Nephron (organoid): ENCODE measurements at regions not wholly inside any gene's neighbourhood (a gene's known extent, or its start where the extent isn't known, plus 50 kb on each side); places are given as distances from the start of the nearest gene placed in this dataset.

Source experiments
- H3K27ac Mint-ChIP-seq, 3 experiments: 2 replicates each; pipeline ENCODE4 v1.8.0; 2020; ENCODE audit warnings: mixed read lengths in 3 of 3, mild to moderate bottlenecking in 2 of 3, moderate library complexity in 1 of 3
- H3K27me3 Mint-ChIP-seq: 2 replicates; pipeline ENCODE4 v1.8.0; 2021; ENCODE audit warnings: low read depth, mild to moderate bottlenecking, moderate library complexity, mixed read lengths
- H3K36me3 Mint-ChIP-seq: 2 replicates; pipeline ENCODE4 v1.8.0; 2020; ENCODE audit warnings: low read depth, mixed read lengths
- H3K4me1 Mint-ChIP-seq: 2 replicates; pipeline ENCODE4 v1.8.0; 2020; ENCODE audit warnings: mixed read lengths
- H3K4me3 Mint-ChIP-seq, 3 experiments: 2 replicates each; pipeline ENCODE4 v1.8.0; 2020; ENCODE audit warnings: mild to moderate bottlenecking in 3 of 3, mixed read lengths in 3 of 3, moderate library complexity in 2 of 3
- H3K9me3 Mint-ChIP-seq: 2 replicates; pipeline ENCODE4 v1.8.0; 2020; ENCODE audit warnings: mixed read lengths
- TF ChIP-seq, protein P1 (sequence below), 3 experiments: fragments of 200-600 bp; sonication (generic); IDR thresholded peaks; one replicate each; pipeline ENCODE4 v1.5.0; 2021; ENCODE audit warnings: antibody characterized with exemption in 3 of 3; ENCODE audit not compliant: unreplicated experiment in 3 of 3

DNA sequence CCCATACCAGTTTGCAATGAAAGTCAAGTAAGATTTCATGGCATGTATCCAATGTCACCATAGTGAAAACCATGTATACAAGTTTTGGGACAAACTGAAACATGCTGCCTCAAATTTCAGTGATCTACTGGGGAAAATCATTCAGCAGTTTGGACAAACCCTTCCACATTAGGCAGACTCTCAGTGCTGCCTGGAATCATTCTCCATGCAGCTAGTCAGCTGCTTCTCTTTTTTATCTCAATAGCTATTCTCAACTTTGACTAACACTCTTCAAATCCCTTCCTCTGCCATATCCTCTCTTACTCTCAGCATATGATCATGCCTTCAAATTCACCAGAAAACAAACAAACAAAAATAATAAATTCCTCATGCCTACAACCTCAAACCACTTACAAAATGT is 323.3 kb downstream of the MAN2A1 start:
- no peaks in the 10 kb centered on the region for H3K4me1 Mint-ChIP-seq
- no peak overlapping the region for H3K4me3 Mint-ChIP-seq
- TF ChIP-seq, protein P1, sequence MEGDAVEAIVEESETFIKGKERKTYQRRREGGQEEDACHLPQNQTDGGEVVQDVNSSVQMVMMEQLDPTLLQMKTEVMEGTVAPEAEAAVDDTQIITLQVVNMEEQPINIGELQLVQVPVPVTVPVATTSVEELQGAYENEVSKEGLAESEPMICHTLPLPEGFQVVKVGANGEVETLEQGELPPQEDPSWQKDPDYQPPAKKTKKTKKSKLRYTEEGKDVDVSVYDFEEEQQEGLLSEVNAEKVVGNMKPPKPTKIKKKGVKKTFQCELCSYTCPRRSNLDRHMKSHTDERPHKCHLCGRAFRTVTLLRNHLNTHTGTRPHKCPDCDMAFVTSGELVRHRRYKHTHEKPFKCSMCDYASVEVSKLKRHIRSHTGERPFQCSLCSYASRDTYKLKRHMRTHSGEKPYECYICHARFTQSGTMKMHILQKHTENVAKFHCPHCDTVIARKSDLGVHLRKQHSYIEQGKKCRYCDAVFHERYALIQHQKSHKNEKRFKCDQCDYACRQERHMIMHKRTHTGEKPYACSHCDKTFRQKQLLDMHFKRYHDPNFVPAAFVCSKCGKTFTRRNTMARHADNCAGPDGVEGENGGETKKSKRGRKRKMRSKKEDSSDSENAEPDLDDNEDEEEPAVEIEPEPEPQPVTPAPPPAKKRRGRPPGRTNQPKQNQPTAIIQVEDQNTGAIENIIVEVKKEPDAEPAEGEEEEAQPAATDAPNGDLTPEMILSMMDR (IDR thresholded peaks at IDR 0.05; ENCODE audit: unreplicated experiment in 3 of 3): no peak
- H3K9me3 Mint-ChIP-seq: peaks cover 10% of the 10 kb centered on the region
- no peaks in the 10 kb centered on the region for H3K36me3 Mint-ChIP-seq
- H3K27me3 Mint-ChIP-seq: peaks cover 5% of the 10 kb centered on the region
- no peak overlapping the region for H3K27ac Mint-ChIP-seq

DNA sequence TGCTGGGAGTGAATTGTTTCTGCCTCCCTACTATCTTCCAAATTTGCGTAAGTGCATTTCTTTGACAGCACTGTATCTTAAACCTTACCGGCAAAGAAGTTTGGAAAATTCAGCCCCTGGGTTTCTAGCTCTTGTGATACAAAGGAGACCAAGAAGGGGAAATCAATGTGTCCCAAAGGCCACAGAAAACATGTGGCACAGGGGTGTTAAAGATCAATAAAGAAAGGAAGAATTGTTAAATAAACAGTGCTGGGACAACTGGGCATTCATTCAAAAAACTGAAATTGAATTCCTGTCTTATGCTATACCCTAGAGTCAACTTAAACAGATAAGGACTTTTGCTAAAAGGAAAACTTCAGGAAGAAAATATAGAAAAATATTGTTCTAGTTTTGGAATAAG is 328.1 kb downstream of the MAN2A1 start:
- TF ChIP-seq, protein P1 (IDR thresholded peaks at IDR 0.05; ENCODE audit: unreplicated experiment in 3 of 3): no peak
- Mint-ChIP-seq H3K4me1 (no peaks in the 10 kb centered on the region), H3K36me3 (no peaks in the 10 kb centered on the region), H3K27ac (no peak overlapping the region), H3K27me3 (peaks cover 5% of the 10 kb centered on the region), H3K4me3 (no peak overlapping the region), H3K9me3 (peaks cover 18% of the 10 kb centered on the region)

DNA sequence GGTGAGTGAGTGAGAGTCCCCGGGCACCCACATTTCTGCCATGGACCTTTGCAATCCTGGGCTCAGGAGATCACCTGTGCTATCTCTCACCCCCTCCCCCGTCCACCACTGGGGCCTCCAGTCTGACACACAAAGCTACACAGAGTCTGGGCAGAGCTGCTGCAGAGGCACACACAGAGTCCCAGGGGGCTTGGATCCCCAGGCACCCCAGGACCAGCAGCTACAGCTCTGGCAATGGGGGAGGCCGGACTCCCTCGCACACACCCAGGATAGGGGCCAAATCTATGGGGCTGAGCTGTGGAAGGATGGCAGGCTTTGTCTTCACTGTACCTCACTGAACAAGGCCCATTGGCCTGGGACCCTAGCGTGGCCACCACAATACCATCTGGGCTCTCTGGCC is 328.8 kb downstream of the MAN2A1 start:
- Mint-ChIP-seq H3K27ac (no peak overlapping the region), H3K36me3 (no peaks in the 10 kb centered on the region), H3K4me1 (no peaks in the 10 kb centered on the region), H3K27me3 (peaks cover 5% of the 10 kb centered on the region), H3K9me3 (peaks cover 14% of the 10 kb centered on the region), H3K4me3 (no peak overlapping the region)
- TF ChIP-seq, protein P1 (IDR thresholded peaks at IDR 0.05; ENCODE audit: unreplicated experiment in 3 of 3): no peak

DNA sequence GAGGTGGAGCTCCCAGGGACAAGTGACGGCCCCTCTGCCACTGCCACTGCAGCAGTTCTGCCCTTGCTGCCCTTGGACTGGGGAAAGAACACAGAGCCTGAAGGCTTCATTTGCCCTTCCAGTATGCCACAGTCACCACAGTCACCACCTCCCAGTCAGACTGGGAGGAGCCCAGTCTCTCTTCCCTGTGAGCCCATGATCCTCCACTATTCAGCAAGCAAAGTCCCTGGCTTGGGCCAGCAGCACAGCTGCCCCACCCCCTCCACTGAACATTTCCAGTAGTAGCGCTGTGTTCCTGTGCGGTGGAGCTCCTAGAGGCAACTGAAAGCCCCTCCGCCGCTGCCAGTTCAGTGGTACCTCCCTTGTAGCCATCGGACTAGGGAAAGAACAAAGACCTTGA is 329.4 kb downstream of the MAN2A1 start:
- peaks cover 5% of the 10 kb centered on the region for H3K27me3 Mint-ChIP-seq
- no peak overlapping the region for H3K27ac Mint-ChIP-seq
- no peaks in the 10 kb centered on the region for H3K36me3 Mint-ChIP-seq
- peaks cover 14% of the 10 kb centered on the region for H3K9me3 Mint-ChIP-seq
- H3K4me3 Mint-ChIP-seq: no peak overlapping the region
- TF ChIP-seq, protein P1 (IDR thresholded peaks at IDR 0.05; ENCODE audit: unreplicated experiment in 3 of 3): no peak
- H3K4me1 Mint-ChIP-seq: no peaks in the 10 kb centered on the region

DNA sequence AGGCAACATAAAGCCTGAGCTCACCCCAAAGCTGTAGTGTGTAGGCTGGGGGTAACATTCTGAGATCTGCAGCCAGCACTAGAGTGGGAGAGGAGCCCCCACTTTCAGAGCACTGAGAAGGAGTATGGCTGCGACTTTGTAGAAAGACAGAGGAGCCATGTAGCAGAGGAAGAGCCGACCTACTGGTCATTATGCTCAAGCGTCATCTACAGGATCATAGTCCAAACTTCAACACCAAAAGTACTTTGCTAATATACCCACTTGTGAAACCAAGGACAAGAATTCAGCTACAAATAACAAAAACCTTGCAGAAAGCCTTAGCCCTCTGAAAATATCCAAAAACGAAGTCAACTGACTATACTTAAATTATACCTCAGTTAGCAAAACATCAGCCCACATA is 330.1 kb downstream of the MAN2A1 start:
- no peak overlapping the region for H3K27ac Mint-ChIP-seq
- H3K36me3 Mint-ChIP-seq: no peaks in the 10 kb centered on the region
- TF ChIP-seq, protein P1 (IDR thresholded peaks at IDR 0.05; ENCODE audit: unreplicated experiment in 3 of 3): no peak
- H3K9me3 Mint-ChIP-seq: peaks cover 16% of the 10 kb centered on the region
- H3K27me3 Mint-ChIP-seq: peaks cover 5% of the 10 kb centered on the region
- no peaks in the 10 kb centered on the region for H3K4me1 Mint-ChIP-seq
- no peak overlapping the region for H3K4me3 Mint-ChIP-seq

DNA sequence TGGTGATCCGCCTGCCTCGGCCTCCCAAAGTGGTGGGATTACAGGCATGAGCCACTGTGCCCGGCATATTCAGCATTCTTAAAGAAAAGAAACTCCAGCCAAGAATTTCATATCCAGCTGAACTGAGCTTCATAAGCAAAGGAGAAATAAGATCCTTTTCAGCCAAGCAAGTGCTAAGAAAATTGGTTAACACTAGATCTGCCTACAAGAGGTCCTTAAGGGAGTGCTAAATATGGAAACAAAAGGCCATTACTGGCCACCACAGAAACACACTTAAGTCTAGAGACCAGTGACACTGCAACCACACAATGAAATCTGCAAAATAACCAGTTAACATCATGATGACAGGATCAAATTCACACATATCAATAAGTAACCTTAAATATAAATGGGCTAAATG is 331.5 kb downstream of the MAN2A1 start:
- no peak overlapping the region for H3K4me3 Mint-ChIP-seq
- peaks cover 20% of the 10 kb centered on the region for H3K9me3 Mint-ChIP-seq
- H3K27me3 Mint-ChIP-seq: peaks cover 5% of the 10 kb centered on the region
- H3K27ac Mint-ChIP-seq: no peak overlapping the region
- no peaks in the 10 kb centered on the region for H3K4me1 Mint-ChIP-seq
- no peaks in the 10 kb centered on the region for H3K36me3 Mint-ChIP-seq
- TF ChIP-seq, protein P1 (IDR thresholded peaks at IDR 0.05; ENCODE audit: unreplicated experiment in 3 of 3): no peak
